RPMI8226 (cell line): ENCODE measurements at regions not wholly inside any gene's neighbourhood (a gene's known extent, or its start where the extent isn't known, plus 50 kb on each side); places are given as distances from the start of the nearest gene placed in this dataset.
A peak's percentile ranks its signal among the peaks of the same experiment; 100 is the strongest.

Experiments used
- DNase-seq: peaks from one replicate; pipeline ENCODE4 v3.0.0-alpha.2; 2015

GRCh38 chr7:67940400-67940799 lies 943.8 kb downstream of the TYW1 start:
- DNase-seq, result no peak

GRCh38 chr7:67947191-67947590 lies 950.6 kb downstream of the TYW1 start:
- no peak for DNase-seq

GRCh38 chr7:67947646-67948045 lies 951.0 kb downstream of the TYW1 start:
- DNase-seq, result no peak

- DNase-seq, result peak; percentile 15
Observed at GRCh38 chr7:67950321-67951083, 953.9 kb downstream of the TYW1 start.

- no peak for DNase-seq
Observed at GRCh38 chr7:67955061-67955460, 958.4 kb downstream of the TYW1 start.

GRCh38 chr7:67962863-67963262 lies 966.2 kb downstream of the TYW1 start:
- DNase-seq, result no peak

- no peak for DNase-seq
Observed at GRCh38 chr7:67976490-67976889, 979.9 kb downstream of the TYW1 start.

- DNase-seq, result no peak
Observed at GRCh38 chr7:67983486-67983885, 986.9 kb downstream of the TYW1 start.

- DNase-seq, result no peak
Observed at GRCh38 chr7:67984326-67984725, 987.7 kb downstream of the TYW1 start.

- no peak for DNase-seq
Observed at GRCh38 chr7:67989142-67989541, 992.5 kb downstream of the TYW1 start.

GRCh38 chr7:67990003-67990402 lies 993.4 kb downstream of the TYW1 start:
- DNase-seq, result no peak

GRCh38 chr7:67990716-67991115 lies 994.1 kb downstream of the TYW1 start:
- DNase-seq, result no peak

- DNase-seq, result peak; percentile 55
Observed at GRCh38 chr7:67992287-67992686, 995.7 kb downstream of the TYW1 start.

GRCh38 chr7:68005992-68006391 lies 1009.4 kb downstream of the TYW1 start:
- DNase-seq, result no peak

GRCh38 chr7:68006619-68007018 lies 1010.0 kb downstream of the TYW1 start:
- peak; percentile 83 for DNase-seq

GRCh38 chr7:68009716-68010115 lies 1013.1 kb downstream of the TYW1 start:
- peak; percentile 76 for DNase-seq

- DNase-seq, result peak; percentile 95
Observed at GRCh38 chr7:68014031-68014736, 1017.6 kb downstream of the TYW1 start.

GRCh38 chr7:68015122-68015977 lies 1018.7 kb downstream of the TYW1 start:
- DNase-seq, result no peak

- DNase-seq, result peak; percentile 45
Observed at GRCh38 chr7:68015978-68016532, 1019.4 kb downstream of the TYW1 start.

GRCh38 chr7:68020102-68020501 lies 1023.5 kb downstream of the TYW1 start:
- DNase-seq, result peak; percentile 90

GRCh38 chr7:68025369-68025768 lies 1028.7 kb downstream of the TYW1 start:
- DNase-seq, result no peak

GRCh38 chr7:68030530-68030929 lies 1033.9 kb downstream of the TYW1 start:
- no peak for DNase-seq
